T-helper 2 cell treated with Interferon-gamma antibody and Interleukin-4, amounts not matched to agents 5 μg/mL and 100 μg/mL, for 36 hours (primary cell): ENCODE measurements at regions not wholly inside any gene's neighbourhood (a gene's known extent, or its start where the extent isn't known, plus 50 kb on each side); places are given as distances from the start of the nearest gene placed in this dataset.

ENCODE experiments used
- DNase-seq: peaks from one replicate; pipeline ENCODE4 v3.0.0; 2021; ENCODE audit warnings: low spot score
- H3K27ac Mint-ChIP-seq: one replicate; pipeline ENCODE4 v1.8.0; 2021; ENCODE audit warnings: mild to moderate bottlenecking, mixed read lengths
- H3K27me3 Mint-ChIP-seq: one replicate; pipeline ENCODE4 v1.8.0; 2021; ENCODE audit warnings: low read depth, mixed read lengths
- H3K36me3 Mint-ChIP-seq: one replicate; pipeline ENCODE4 v1.8.0; 2021; ENCODE audit warnings: low read depth, mixed read lengths
- H3K4me1 Mint-ChIP-seq: one replicate; pipeline ENCODE4 v1.8.0; 2021; ENCODE audit warnings: low read depth, mixed read lengths
- H3K4me3 Mint-ChIP-seq: one replicate; pipeline ENCODE4 v1.8.0; 2022; ENCODE audit warnings: mild to moderate bottlenecking, moderate library complexity, mixed read lengths
- H3K9me3 Mint-ChIP-seq: one replicate; pipeline ENCODE4 v1.8.0; 2021; ENCODE audit warnings: mixed read lengths

GRCh38 chr17:77891602-77892001, 66.9 kb upstream of the TNRC6C start:
- Mint-ChIP-seq H3K9me3 (no peaks in the 10 kb centered on the region), H3K27me3 (peaks cover 33% of the 10 kb centered on the region), H3K36me3 (no peaks in the 10 kb centered on the region), H3K4me1 (peaks cover 18% of the 10 kb centered on the region), H3K27ac (no peak overlapping the region), H3K4me3 (no peak overlapping the region)
- DNase-seq: no peak

GRCh38 chr17:77892031-77892430, 66.5 kb upstream of the TNRC6C start:
- Mint-ChIP-seq H3K9me3 (no peaks in the 10 kb centered on the region), H3K4me3 (no peak overlapping the region), H3K27ac (no peak overlapping the region), H3K36me3 (no peaks in the 10 kb centered on the region), H3K4me1 (peaks cover 14% of the 10 kb centered on the region), H3K27me3 (peaks cover 29% of the 10 kb centered on the region)
- DNase-seq: no peak

- Mint-ChIP-seq H3K4me1 (peaks cover 8% of the 10 kb centered on the region), H3K27me3 (peaks cover 23% of the 10 kb centered on the region), H3K9me3 (no peaks in the 10 kb centered on the region), H3K27ac (no peak overlapping the region), H3K4me3 (no peak overlapping the region), H3K36me3 (no peaks in the 10 kb centered on the region)
- no peak for DNase-seq
These were observed 65.9 kb upstream of the TNRC6C start for GRCh38 chr17:77892469-77893143.

GRCh38 chr17:77893144-77894044, 65.1 kb upstream of the TNRC6C start:
- Mint-ChIP-seq H3K27ac (no peak overlapping the region), H3K4me3 (no peak overlapping the region), H3K27me3 (peaks cover 17% of the 10 kb centered on the region), H3K36me3 (no peaks in the 10 kb centered on the region), H3K9me3 (no peaks in the 10 kb centered on the region), H3K4me1 (peaks cover under 1% of the 10 kb centered on the region)
- DNase-seq: no peak

- Mint-ChIP-seq H3K36me3 (no peaks in the 10 kb centered on the region), H3K9me3 (no peaks in the 10 kb centered on the region), H3K27ac (no peak overlapping the region), H3K27me3 (peaks cover 9% of the 10 kb centered on the region), H3K4me1 (no peaks in the 10 kb centered on the region), H3K4me3 (no peak overlapping the region)
- no peak for DNase-seq
These were observed 64.2 kb upstream of the TNRC6C start for GRCh38 chr17:77894126-77894956.

GRCh38 chr17:77897741-77898301, 60.7 kb upstream of the TNRC6C start:
- DNase-seq: no peak
- Mint-ChIP-seq H3K9me3 (no peaks in the 10 kb centered on the region), H3K27me3 (peaks cover 10% of the 10 kb centered on the region), H3K36me3 (no peaks in the 10 kb centered on the region), H3K27ac (no peak overlapping the region), H3K4me3 (no peak overlapping the region), H3K4me1 (peaks cover 1% of the 10 kb centered on the region)

- Mint-ChIP-seq H3K4me1 (peaks cover 1% of the 10 kb centered on the region), H3K4me3 (no peak overlapping the region), H3K9me3 (no peaks in the 10 kb centered on the region), H3K27me3 (peaks cover 16% of the 10 kb centered on the region), H3K27ac (no peak overlapping the region), H3K36me3 (no peaks in the 10 kb centered on the region)
- DNase-seq: no peak
These were observed 59.7 kb upstream of the TNRC6C start for GRCh38 chr17:77898521-77899434.

GRCh38 chr17:77899498-77899897, 59.0 kb upstream of the TNRC6C start:
- H3K27ac Mint-ChIP-seq: no peak overlapping the region
- no peak for DNase-seq
- no peak overlapping the region for H3K4me3 Mint-ChIP-seq
- no peaks in the 10 kb centered on the region for H3K9me3 Mint-ChIP-seq
- peaks cover 21% of the 10 kb centered on the region for H3K27me3 Mint-ChIP-seq
- no peaks in the 10 kb centered on the region for H3K36me3 Mint-ChIP-seq
- peaks cover 1% of the 10 kb centered on the region for H3K4me1 Mint-ChIP-seq

GRCh38 chr17:77901481-77901880, 57.0 kb upstream of the TNRC6C start:
- Mint-ChIP-seq H3K36me3 (no peaks in the 10 kb centered on the region), H3K27me3 (peaks cover 25% of the 10 kb centered on the region), H3K4me1 (peaks cover 1% of the 10 kb centered on the region), H3K9me3 (no peaks in the 10 kb centered on the region), H3K27ac (no peak overlapping the region), H3K4me3 (no peak overlapping the region)
- no peak for DNase-seq

- Mint-ChIP-seq H3K27ac (no peak overlapping the region), H3K4me3 (no peak overlapping the region), H3K9me3 (no peaks in the 10 kb centered on the region), H3K4me1 (peaks cover 1% of the 10 kb centered on the region), H3K36me3 (no peaks in the 10 kb centered on the region), H3K27me3 (peaks cover 31% of the 10 kb centered on the region)
- DNase-seq: no peak
These were observed 53.2 kb upstream of the TNRC6C start for GRCh38 chr17:77905266-77905665.

GRCh38 chr17:77905766-77906165, 52.7 kb upstream of the TNRC6C start:
- no peak for DNase-seq
- H3K4me1 Mint-ChIP-seq: peaks cover 1% of the 10 kb centered on the region
- H3K36me3 Mint-ChIP-seq: no peaks in the 10 kb centered on the region
- H3K27me3 Mint-ChIP-seq: peaks cover 33% of the 10 kb centered on the region
- H3K4me3 Mint-ChIP-seq: no peak overlapping the region
- no peak overlapping the region for H3K27ac Mint-ChIP-seq
- H3K9me3 Mint-ChIP-seq: no peaks in the 10 kb centered on the region

GRCh38 chr17:77906377-77906871, 52.1 kb upstream of the TNRC6C start:
- H3K9me3 Mint-ChIP-seq: no peaks in the 10 kb centered on the region
- peaks cover 35% of the 10 kb centered on the region for H3K27me3 Mint-ChIP-seq
- no peak overlapping the region for H3K4me3 Mint-ChIP-seq
- DNase-seq: no peak
- H3K4me1 Mint-ChIP-seq: peaks cover 1% of the 10 kb centered on the region
- no peak overlapping the region for H3K27ac Mint-ChIP-seq
- H3K36me3 Mint-ChIP-seq: no peaks in the 10 kb centered on the region
